Uterus (tissue), 2 donors: ENCODE measurements at regions not wholly inside any gene's neighbourhood (a gene's known extent, or its start where the extent isn't known, plus 50 kb on each side); places are given as distances from the start of the nearest gene placed in this dataset.
"Not testable (repeated sequence)": the region's sequence is repeated elsewhere in the genome, so short reads cannot be mapped to it uniquely, and the experiment has no call there.

Source experiments
- POLR2A ChIP-seq, 2 donors: fragments of 450-650 bp; IDR thresholded peaks; one replicate each; pipeline ENCODE4 v1.6.1; 2016; ENCODE audit warnings: antibody characterized with exemption in 2 of 2, mild to moderate bottlenecking in 1 of 2, moderate library complexity in 1 of 2
- TF ChIP-seq, protein P1 (sequence below), 4 experiments: fragments of 200-600 bp in 2 of 4; fragments of 450-650 bp in 2 of 4; sonication (generic) in 2 of 4; IDR thresholded peaks; one replicate each; pipeline ENCODE4 v1.5.1; 2016 to 2019; ENCODE audit warnings: antibody characterized with exemption in 4 of 4, mild to moderate bottlenecking in 2 of 4, moderate library complexity in 1 of 4

GRCh38 chr16:86738322-86738721 lies 160.0 kb downstream of the FOXL1 start:
- TF ChIP-seq, protein P1, sequence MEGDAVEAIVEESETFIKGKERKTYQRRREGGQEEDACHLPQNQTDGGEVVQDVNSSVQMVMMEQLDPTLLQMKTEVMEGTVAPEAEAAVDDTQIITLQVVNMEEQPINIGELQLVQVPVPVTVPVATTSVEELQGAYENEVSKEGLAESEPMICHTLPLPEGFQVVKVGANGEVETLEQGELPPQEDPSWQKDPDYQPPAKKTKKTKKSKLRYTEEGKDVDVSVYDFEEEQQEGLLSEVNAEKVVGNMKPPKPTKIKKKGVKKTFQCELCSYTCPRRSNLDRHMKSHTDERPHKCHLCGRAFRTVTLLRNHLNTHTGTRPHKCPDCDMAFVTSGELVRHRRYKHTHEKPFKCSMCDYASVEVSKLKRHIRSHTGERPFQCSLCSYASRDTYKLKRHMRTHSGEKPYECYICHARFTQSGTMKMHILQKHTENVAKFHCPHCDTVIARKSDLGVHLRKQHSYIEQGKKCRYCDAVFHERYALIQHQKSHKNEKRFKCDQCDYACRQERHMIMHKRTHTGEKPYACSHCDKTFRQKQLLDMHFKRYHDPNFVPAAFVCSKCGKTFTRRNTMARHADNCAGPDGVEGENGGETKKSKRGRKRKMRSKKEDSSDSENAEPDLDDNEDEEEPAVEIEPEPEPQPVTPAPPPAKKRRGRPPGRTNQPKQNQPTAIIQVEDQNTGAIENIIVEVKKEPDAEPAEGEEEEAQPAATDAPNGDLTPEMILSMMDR (IDR thresholded peaks at IDR 0.05) = not testable (repeated sequence)
- not testable (repeated sequence) for TF ChIP-seq POLR2A (IDR thresholded peaks at IDR 0.05)
